ENCODE measurements at regions not wholly inside any gene's neighbourhood (a gene's known extent, or its start where the extent isn't known, plus 50 kb on each side); places are given as distances from the start of the nearest gene placed in this dataset.
"Not testable (repeated sequence)": the region's sequence is repeated elsewhere in the genome, so short reads cannot be mapped to it uniquely, and the experiment has no call there.

DNA sequence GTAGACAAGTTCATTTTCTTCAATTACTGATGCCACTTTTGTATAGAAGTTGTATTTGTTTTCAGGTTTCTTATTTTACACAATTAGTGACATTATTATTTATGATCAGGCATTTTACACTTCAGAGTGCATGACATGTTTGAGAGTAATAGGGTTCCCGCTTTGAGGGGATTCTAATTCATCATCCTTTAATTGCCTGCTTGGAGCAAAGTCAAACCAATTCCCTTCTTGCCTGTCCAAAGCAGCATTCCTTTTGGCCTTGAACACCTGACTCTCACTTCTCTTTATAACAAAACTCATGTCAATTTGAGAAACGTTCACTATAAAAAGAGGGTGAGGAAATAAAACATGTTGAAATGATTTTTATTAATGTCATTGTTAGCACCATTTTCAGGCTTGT, 1149.4 kb downstream of the NXPH1 start:
- no peaks in the 10 kb centered on the region for H3K4me1 ChIP-seq
- TF ChIP-seq POLR2A (IDR thresholded peaks at IDR 0.05): no peak
- no peak for TF ChIP-seq CTCF (IDR thresholded peaks at IDR 0.05)
- WGBS, 2 donors: 37 to 50% methylated on average over 2 of the region's 2 CpGs
- no peaks in the 10 kb centered on the region for H3K9me3 ChIP-seq
- H3K4me3 ChIP-seq: no peak overlapping the region
- no peak for DNase-seq
- H3K27me3 ChIP-seq: no peaks in the 10 kb centered on the region
- no peak overlapping the region for H3K27ac ChIP-seq
- intact Hi-C loops (cut with DNase I; ENCODE audit: low total_unique reads): no loop called here
- no peaks in the 10 kb centered on the region for H3K36me3 ChIP-seq (ENCODE audit: low read depth, missing control alignments)

GRCh38 chr7:9598411-9598810, 1165.0 kb downstream of the NXPH1 start:
- intact Hi-C loops (cut with DNase I; ENCODE audit: low total_unique reads): no loop called here
- WGBS, 2 donors: 90% methylated on average over 2 of the region's 2 CpGs
- Histone ChIP-seq H3K27me3 (no peaks in the 10 kb centered on the region), H3K27ac (no peak overlapping the region), H3K4me3 (no peak overlapping the region), H3K36me3 (ENCODE audit: low read depth, missing control alignments) (no peaks in the 10 kb centered on the region), H3K9me3 (no peaks in the 10 kb centered on the region), H3K4me1 (no peaks in the 10 kb centered on the region)
- TF ChIP-seq CTCF (IDR thresholded peaks at IDR 0.05) (no peak), POLR2A (IDR thresholded peaks at IDR 0.05) (no peak)
- no peak for DNase-seq

- TF ChIP-seq CTCF (IDR thresholded peaks at IDR 0.05): no peak
- TF ChIP-seq POLR2A (IDR thresholded peaks at IDR 0.05): no peak
- Histone ChIP-seq H3K4me1 (no peaks in the 10 kb centered on the region), H3K27me3 (no peaks in the 10 kb centered on the region), H3K36me3 (ENCODE audit: low read depth, missing control alignments) (no peaks in the 10 kb centered on the region), H3K27ac (no peak overlapping the region), H3K9me3 (no peaks in the 10 kb centered on the region), H3K4me3 (no peak overlapping the region)
- 93 to 98% methylated on average over 2 of the region's 2 CpGs for WGBS, 2 donors
- no peak for DNase-seq
- intact Hi-C loops (cut with DNase I; ENCODE audit: low total_unique reads): no loop called here
Observed at GRCh38 chr7:9600974-9601373, 1167.6 kb downstream of the NXPH1 start.

GRCh38 chr7:9603291-9603690, 1169.9 kb downstream of the NXPH1 start:
- no peaks in the 10 kb centered on the region for H3K36me3 ChIP-seq (ENCODE audit: low read depth, missing control alignments)
- DNase-seq: no peak
- TF ChIP-seq CTCF (IDR thresholded peaks at IDR 0.05) (no peak), POLR2A (IDR thresholded peaks at IDR 0.05) (no peak)
- no peaks in the 10 kb centered on the region for H3K27me3 ChIP-seq
- no peaks in the 10 kb centered on the region for H3K9me3 ChIP-seq
- H3K27ac ChIP-seq: no peak overlapping the region
- intact Hi-C loops (cut with DNase I; ENCODE audit: low total_unique reads): no loop called here
- no peak overlapping the region for H3K4me3 ChIP-seq
- H3K4me1 ChIP-seq: no peaks in the 10 kb centered on the region

GRCh38 chr7:9608560-9608959, 1175.2 kb downstream of the NXPH1 start:
- H3K4me3 ChIP-seq: no peak overlapping the region
- no peaks in the 10 kb centered on the region for H3K9me3 ChIP-seq
- TF ChIP-seq CTCF (IDR thresholded peaks at IDR 0.05): no peak
- TF ChIP-seq POLR2A (IDR thresholded peaks at IDR 0.05): no peak
- no peak overlapping the region for H3K27ac ChIP-seq
- no peaks in the 10 kb centered on the region for H3K36me3 ChIP-seq (ENCODE audit: low read depth, missing control alignments)
- no peaks in the 10 kb centered on the region for H3K4me1 ChIP-seq
- DNase-seq: no peak
- intact Hi-C loops (cut with DNase I; ENCODE audit: low total_unique reads): no loop called here
- H3K27me3 ChIP-seq: no peaks in the 10 kb centered on the region
- 77 to 85% methylated on average over 1 of the region's 1 CpG for WGBS, 2 donors

DNA sequence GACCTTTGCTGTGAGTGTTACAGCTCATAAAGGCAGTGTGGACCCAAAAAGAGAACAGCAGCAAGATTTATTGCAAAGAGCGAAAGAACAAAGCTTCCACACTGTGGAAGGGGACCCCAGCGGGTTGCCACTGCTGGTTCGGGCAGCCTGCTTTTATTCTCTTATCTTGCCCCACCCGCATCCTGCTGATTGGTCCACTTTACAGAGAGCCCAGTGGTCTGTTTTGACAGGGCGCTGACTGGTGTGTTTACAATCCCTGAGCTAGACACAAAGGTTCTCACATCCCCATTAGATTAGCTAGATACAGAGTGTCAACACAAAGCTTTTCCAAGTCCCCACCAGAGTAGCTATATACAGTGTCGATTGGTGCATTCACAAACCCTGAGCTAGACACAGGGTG, 1187.5 kb downstream of the NXPH1 start:
- H3K4me1 ChIP-seq; DNase-seq; H3K27me3 ChIP-seq; H3K27ac ChIP-seq; H3K9me3 ChIP-seq; intact Hi-C loops (cut with DNase I; ENCODE audit: low total_unique reads); H3K36me3 ChIP-seq (ENCODE audit: low read depth, missing control alignments): not testable (repeated sequence)
- H3K4me3 ChIP-seq: peak overlapping the region; percentile 36 to 51
- 55 to 71% methylated on average over 6 of the region's 6 CpGs for WGBS, 2 donors

DNA sequence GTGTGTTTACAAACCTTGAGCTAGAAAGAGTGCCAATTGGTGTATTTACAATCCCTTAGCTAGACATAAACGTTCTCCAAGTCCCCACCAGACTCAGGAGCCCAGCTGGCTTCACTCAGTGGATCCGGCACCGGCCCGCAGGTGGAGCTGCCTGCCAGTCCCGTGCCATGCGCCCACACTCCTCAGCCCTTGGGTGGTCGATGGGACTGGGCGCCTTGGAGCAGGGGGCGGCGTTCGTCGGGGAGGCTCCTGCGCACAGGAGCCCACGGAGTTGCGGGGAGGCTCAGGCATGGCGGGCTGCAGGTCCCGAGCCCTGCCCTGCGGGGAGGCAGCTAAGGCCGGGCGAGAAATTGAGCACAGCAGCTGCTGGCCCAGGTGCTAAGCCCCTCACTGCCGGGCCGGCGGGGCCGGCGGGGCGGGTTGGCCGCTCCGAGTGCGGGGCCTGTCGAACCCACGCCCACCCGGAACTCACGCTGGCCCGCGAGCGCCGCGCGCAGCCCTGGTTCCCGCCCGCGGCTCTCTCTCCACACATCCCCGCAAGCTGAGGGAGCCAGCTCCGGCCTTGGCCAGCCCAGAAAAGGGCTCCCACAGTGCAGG, 1188.0 kb downstream of the NXPH1 start:
- H3K9me3 ChIP-seq; intact Hi-C loops (cut with DNase I; ENCODE audit: low total_unique reads); H3K4me1 ChIP-seq; H3K27me3 ChIP-seq; DNase-seq; H3K36me3 ChIP-seq (ENCODE audit: low read depth, missing control alignments); H3K27ac ChIP-seq: not testable (repeated sequence)
- 79 to 90% methylated on average over 22 to 29 of the region's 44 CpGs for WGBS, 2 donors
- peak overlapping the region; percentile 36 to 51 for H3K4me3 ChIP-seq

Data from testis (tissue), 2 donors.